ENCODE measurements at regions not wholly inside any gene's neighbourhood (a gene's known extent, or its start where the extent isn't known, plus 50 kb on each side); places are given as distances from the start of the nearest gene placed in this dataset.

DNA sequence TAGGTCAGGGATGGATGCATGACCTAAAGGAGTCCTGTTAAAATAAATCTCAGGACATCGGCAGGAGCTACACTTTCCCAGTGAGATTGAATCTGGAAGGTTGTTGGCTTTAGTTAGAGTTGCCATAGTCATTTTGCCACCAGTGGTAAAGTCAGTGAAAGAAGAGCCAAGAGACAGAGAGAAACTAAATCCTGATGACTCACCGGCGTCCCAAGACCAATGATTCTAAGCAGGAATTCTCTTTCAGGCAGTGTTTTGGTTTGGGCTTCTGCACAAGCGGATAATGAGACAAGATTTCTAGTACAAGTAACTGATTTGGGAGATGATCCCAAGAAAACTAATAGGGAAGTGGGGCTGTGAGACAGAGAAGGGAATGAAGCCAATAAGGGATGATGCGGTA, 88.8 kb upstream of the ETS2 start:
- no peaks in the 10 kb centered on the region for H3K9me1 ChIP-seq (replicated peaks; ENCODE audit: control insufficient read depth, extremely low read depth, insufficient read depth, low read length)
- dilution Hi-C loops (cut with MboI; ENCODE audit: extremely low pct_ligation_motif_present, low sequenced_read_pairs) (no loop called here), intact Hi-C loops (cut with micrococcal nuclease) (no loop called here)
- no peak overlapping the region for H2AFZ ChIP-seq (ENCODE audit: low read depth, low read length)
- CTCF ChIA-PET = interaction anchor here (1.3 kb wide), 1 partner anchor 20 kb away, joined by 3 read pairs; no protein-coding TSS in a partner anchor
- FAIRE-seq (no peak), DNase-seq (ENCODE audit: low read depth, low spot score) (no peak)
- H4K20me1 ChIP-seq (replicated peaks; ENCODE audit: control insufficient read depth, extremely low read depth, insufficient read depth, low read length) = no peaks in the 10 kb centered on the region
- H3K4me3 ChIP-seq (replicated peaks in 1 of 3; ENCODE audit: insufficient read depth in 1 of 3, low read depth in 1 of 3, low read length in 3 of 3) = no peak overlapping the region
- TF ChIP-seq JUN (IDR thresholded peaks at IDR 0.05; ENCODE audit: borderline replicate concordance, insufficient read depth, insufficient read length, low read depth) (no peak), MYC (IDR thresholded peaks at IDR 0.05; ENCODE audit: low read depth, low read length) (no peak), GATA2 (IDR thresholded peaks at IDR 0.05; ENCODE audit: insufficient read depth, insufficient read length, low read depth, low read length) (no peak), EZH2 (IDR thresholded peaks at IDR 0.05; ENCODE audit: borderline replicate concordance, low read depth, low read length, severe bottlenecking) (no peak), FOS (IDR thresholded peaks at IDR 0.05; ENCODE audit: borderline replicate concordance, insufficient read depth, low read length) (no peak)
- H3K4me1 ChIP-seq (ENCODE audit: control insufficient read depth, extremely low read depth, insufficient read depth, low read length) = no peaks in the 10 kb centered on the region
- H3K27ac ChIP-seq (ENCODE audit: insufficient read depth, low read depth, low read length) = no peak overlapping the region
- no TSS peak for BruUV-seq (replicated peaks)
- H3K9me3 ChIP-seq (replicated peaks; ENCODE audit: control insufficient read depth, insufficient read depth, low read length) = no peaks in the 10 kb centered on the region
- no peaks in the 10 kb centered on the region for H3K79me2 ChIP-seq (ENCODE audit: control insufficient read depth, insufficient read depth, low read length)
- no peak overlapping the region for H3K9ac ChIP-seq (replicated peaks; ENCODE audit: extremely low read depth, insufficient read depth, low read length)
- H3K4me2 ChIP-seq (ENCODE audit: insufficient read depth, low read length) = no peak overlapping the region
- POLR2A ChIA-PET = no interaction called here
- H3K36me3 ChIP-seq (ENCODE audit: control insufficient read depth in 2 of 2, extremely low read depth in 1 of 2, insufficient read depth in 2 of 2, low read length in 2 of 2) = no peaks in the 10 kb centered on the region
- peaks cover 9 to 11% of the 10 kb centered on the region in 2 experiments for H3K27me3 ChIP-seq (ENCODE audit: control insufficient read depth in 2 of 2, insufficient read depth in 2 of 2, low read length in 2 of 2)

DNA sequence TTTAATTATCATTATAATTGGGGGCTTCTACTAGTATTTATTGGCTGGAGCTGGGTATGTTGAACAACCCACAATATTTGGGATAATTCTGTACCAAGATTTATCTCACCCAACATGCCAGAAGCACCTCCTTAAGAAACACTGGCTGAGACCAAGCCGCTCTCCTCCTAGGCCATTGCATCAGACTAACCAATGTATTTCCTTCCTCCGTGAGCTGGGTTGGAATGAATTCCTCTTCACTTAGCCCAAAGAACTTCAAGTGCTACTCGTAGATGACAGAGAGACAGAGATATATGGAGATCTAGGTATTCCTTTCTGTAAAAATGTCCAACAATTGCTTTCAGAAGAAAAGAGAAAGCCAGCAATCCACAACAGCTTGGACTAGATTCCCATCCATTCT, 87.2 kb upstream of the ETS2 start:
- Histone ChIP-seq H3K4me1 (ENCODE audit: control insufficient read depth, extremely low read depth, insufficient read depth, low read length) (no peaks in the 10 kb centered on the region), H2AFZ (ENCODE audit: low read depth, low read length) (no peak overlapping the region), H3K9me3 (replicated peaks; ENCODE audit: control insufficient read depth, insufficient read depth, low read length) (no peaks in the 10 kb centered on the region), H3K4me2 (ENCODE audit: insufficient read depth, low read length) (no peak overlapping the region), H3K27ac (ENCODE audit: insufficient read depth, low read depth, low read length) (no peak overlapping the region), H3K79me2 (ENCODE audit: control insufficient read depth, insufficient read depth, low read length) (no peaks in the 10 kb centered on the region), H3K4me3 (replicated peaks in 1 of 3; ENCODE audit: insufficient read depth in 1 of 3, low read depth in 1 of 3, low read length in 3 of 3) (no peak overlapping the region), H3K36me3 (ENCODE audit: control insufficient read depth in 2 of 2, extremely low read depth in 1 of 2, insufficient read depth in 2 of 2, low read length in 2 of 2) (no peaks in the 10 kb centered on the region), H3K9ac (replicated peaks; ENCODE audit: extremely low read depth, insufficient read depth, low read length) (no peak overlapping the region), H3K27me3 (ENCODE audit: control insufficient read depth in 2 of 2, insufficient read depth in 2 of 2, low read length in 2 of 2) (peaks cover 7 to 10% of the 10 kb centered on the region in 2 experiments), H4K20me1 (replicated peaks; ENCODE audit: control insufficient read depth, extremely low read depth, insufficient read depth, low read length) (no peaks in the 10 kb centered on the region), H3K9me1 (replicated peaks; ENCODE audit: control insufficient read depth, extremely low read depth, insufficient read depth, low read length) (no peaks in the 10 kb centered on the region)
- BruUV-seq (replicated peaks) = no TSS peak
- intact Hi-C loops (cut with micrococcal nuclease) (no loop called here), dilution Hi-C loops (cut with MboI; ENCODE audit: extremely low pct_ligation_motif_present, low sequenced_read_pairs) (no loop called here)
- DNase-seq (ENCODE audit: low read depth, low spot score) (no peak), FAIRE-seq (no peak)
- TF ChIP-seq, protein P1, sequence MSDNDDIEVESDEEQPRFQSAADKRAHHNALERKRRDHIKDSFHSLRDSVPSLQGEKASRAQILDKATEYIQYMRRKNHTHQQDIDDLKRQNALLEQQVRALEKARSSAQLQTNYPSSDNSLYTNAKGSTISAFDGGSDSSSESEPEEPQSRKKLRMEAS (IDR thresholded peaks at IDR 0.05; ENCODE audit: insufficient read depth, insufficient read length) = no peak
- TF ChIP-seq EZH2 (IDR thresholded peaks at IDR 0.05; ENCODE audit: borderline replicate concordance, low read depth, low read length, severe bottlenecking) = no peak
- TF ChIP-seq GATA2 (IDR thresholded peaks at IDR 0.05; ENCODE audit: insufficient read depth, insufficient read length, low read depth, low read length) = no peak
- TF ChIP-seq MYC (IDR thresholded peaks at IDR 0.05; ENCODE audit: low read depth, low read length) = no peak
- TF ChIP-seq JUN (IDR thresholded peaks at IDR 0.05; ENCODE audit: borderline replicate concordance, insufficient read depth, insufficient read length, low read depth) = no peak
- no peak for TF ChIP-seq POLR2AphosphoS5 (IDR thresholded peaks at IDR 0.05; ENCODE audit: insufficient read depth, low read depth, low read length)
- TF ChIP-seq POLR2A (IDR thresholded peaks at IDR 0.05; ENCODE audit: low read depth, low read length) = no peak
- no peak for TF ChIP-seq FOS (IDR thresholded peaks at IDR 0.05; ENCODE audit: borderline replicate concordance, insufficient read depth, low read length)
- TF ChIP-seq, protein P2, sequence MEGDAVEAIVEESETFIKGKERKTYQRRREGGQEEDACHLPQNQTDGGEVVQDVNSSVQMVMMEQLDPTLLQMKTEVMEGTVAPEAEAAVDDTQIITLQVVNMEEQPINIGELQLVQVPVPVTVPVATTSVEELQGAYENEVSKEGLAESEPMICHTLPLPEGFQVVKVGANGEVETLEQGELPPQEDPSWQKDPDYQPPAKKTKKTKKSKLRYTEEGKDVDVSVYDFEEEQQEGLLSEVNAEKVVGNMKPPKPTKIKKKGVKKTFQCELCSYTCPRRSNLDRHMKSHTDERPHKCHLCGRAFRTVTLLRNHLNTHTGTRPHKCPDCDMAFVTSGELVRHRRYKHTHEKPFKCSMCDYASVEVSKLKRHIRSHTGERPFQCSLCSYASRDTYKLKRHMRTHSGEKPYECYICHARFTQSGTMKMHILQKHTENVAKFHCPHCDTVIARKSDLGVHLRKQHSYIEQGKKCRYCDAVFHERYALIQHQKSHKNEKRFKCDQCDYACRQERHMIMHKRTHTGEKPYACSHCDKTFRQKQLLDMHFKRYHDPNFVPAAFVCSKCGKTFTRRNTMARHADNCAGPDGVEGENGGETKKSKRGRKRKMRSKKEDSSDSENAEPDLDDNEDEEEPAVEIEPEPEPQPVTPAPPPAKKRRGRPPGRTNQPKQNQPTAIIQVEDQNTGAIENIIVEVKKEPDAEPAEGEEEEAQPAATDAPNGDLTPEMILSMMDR (IDR thresholded peaks at IDR 0.05; ENCODE audit: extremely low read depth in 1 of 2, insufficient read depth in 1 of 2, low read depth in 1 of 2, low read length in 2 of 2) = no peak
- ChIA-PET CTCF (no interaction called here), POLR2A (no interaction called here)

Data from endothelial cell of umbilical vein (primary cell).